ENCODE measurements at regions not wholly inside any gene's neighbourhood (a gene's known extent, or its start where the extent isn't known, plus 50 kb on each side); places are given as distances from the start of the nearest gene placed in this dataset.

GRCh38 chr7:106416430-106416829 lies 131.6 kb upstream of the NAMPT start:
- Mint-ChIP-seq H3K9me3 (peaks cover 0 to 30% (median 18%) of the 10 kb centered on the region in 11 donors), H3K27ac (no peak overlapping the region), H3K27me3 (peaks cover 2 to 49% (median 28%) of the 10 kb centered on the region in 5 donors), H3K36me3 (peaks cover 0 to 13% (median 6%) of the 10 kb centered on the region in 5 donors), H3K4me3 (no peak overlapping the region), H3K4me1 (peaks cover 0 to 18% (median 0%) of the 10 kb centered on the region in 7 donors)
- CTCF ChIA-PET = no interaction called here
- POLR2A ChIA-PET = no interaction called here
- Histone ChIP-seq H3K4me3 (ENCODE audit: low read length) (no peak overlapping the region), H3K9me3 (ENCODE audit: control insufficient read depth in 2 of 3, low read length in 3 of 3) (no peaks in the 10 kb centered on the region), H3K27ac (ENCODE audit: low read depth, low read length) (no peak overlapping the region), H3K27me3 (ENCODE audit: control insufficient read depth in 2 of 2, insufficient read depth in 2 of 2, low read length in 2 of 2) (no peaks in the 10 kb centered on the region), H3K36me3 (ENCODE audit: control insufficient read depth in 2 of 3, insufficient read depth in 3 of 3, low read length in 3 of 3) (no peaks in the 10 kb centered on the region), H3K4me1 (ENCODE audit: control insufficient read depth in 2 of 2, insufficient read depth in 2 of 2, low read length in 2 of 2) (no peaks in the 10 kb centered on the region)
- intact Hi-C loops (cut with micrococcal nuclease) = no loop called here
- DNase-seq (no peak), ATAC-seq (no peak)

- Mint-ChIP-seq H3K27ac (no peak overlapping the region), H3K4me3 (no peak overlapping the region), H3K9me3 (peaks cover 0 to 30% (median 18%) of the 10 kb centered on the region in 11 donors), H3K27me3 (peaks cover 4 to 52% (median 36%) of the 10 kb centered on the region in 5 donors), H3K4me1 (peaks cover 0 to 16% (median 0%) of the 10 kb centered on the region in 7 donors), H3K36me3 (peaks cover 0 to 15% (median 6%) of the 10 kb centered on the region in 5 donors)
- ATAC-seq = no peak
- Histone ChIP-seq H3K36me3 (ENCODE audit: control insufficient read depth in 2 of 3, insufficient read depth in 3 of 3, low read length in 3 of 3) (no peaks in the 10 kb centered on the region), H3K27me3 (ENCODE audit: control insufficient read depth in 2 of 2, insufficient read depth in 2 of 2, low read length in 2 of 2) (no peaks in the 10 kb centered on the region), H3K27ac (ENCODE audit: low read depth, low read length) (no peak overlapping the region), H3K4me1 (ENCODE audit: control insufficient read depth in 2 of 2, insufficient read depth in 2 of 2, low read length in 2 of 2) (no peaks in the 10 kb centered on the region), H3K9me3 (ENCODE audit: control insufficient read depth in 2 of 3, low read length in 3 of 3) (no peaks in the 10 kb centered on the region), H3K4me3 (ENCODE audit: low read length) (no peak overlapping the region)
- no peak for DNase-seq
- intact Hi-C loops (cut with micrococcal nuclease) = no loop called here
- ChIA-PET CTCF (interaction anchor here (0.7 kb wide), 1 partner anchor 218 kb away, joined by 3 read pairs; no protein-coding TSS in a partner anchor), POLR2A (no interaction called here)
These were observed 130.7 kb upstream of the NAMPT start for GRCh38 chr7:106415433-106415832.

DNA sequence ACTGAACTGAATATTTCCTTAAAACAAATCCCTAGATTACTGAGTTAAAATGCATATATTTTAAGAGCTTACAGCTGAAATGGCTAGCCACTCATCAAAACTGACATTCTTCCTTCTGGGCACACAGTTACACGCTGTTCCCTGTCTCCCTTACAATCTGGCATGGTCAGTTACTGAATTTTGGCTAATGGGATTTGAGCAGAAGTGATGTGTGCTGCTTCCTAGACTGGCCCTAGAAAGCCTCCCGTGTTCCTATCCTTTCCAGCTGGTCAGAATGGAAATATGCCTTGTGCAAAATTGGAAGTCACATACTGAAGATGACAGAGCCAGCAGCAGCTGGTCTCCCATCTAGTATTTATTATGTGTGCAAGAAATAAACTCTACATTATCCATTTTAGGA lies 128.7 kb upstream of the NAMPT start:
- no peaks in the 10 kb centered on the region for H3K4me1 ChIP-seq (ENCODE audit: control insufficient read depth in 2 of 2, insufficient read depth in 2 of 2, low read length in 2 of 2)
- Mint-ChIP-seq H3K27me3 (peaks cover 4 to 53% (median 38%) of the 10 kb centered on the region in 5 donors), H3K9me3 (peaks cover 0 to 27% (median 18%) of the 10 kb centered on the region in 11 donors), H3K4me1 (peaks cover 0 to 9% (median 0%) of the 10 kb centered on the region in 7 donors), H3K27ac (no peak overlapping the region), H3K36me3 (peaks cover 0 to 15% (median 6%) of the 10 kb centered on the region in 5 donors), H3K4me3 (no peak overlapping the region)
- DNase-seq (no peak), ATAC-seq (no peak)
- H3K4me3 ChIP-seq (ENCODE audit: low read length) = no peak overlapping the region
- intact Hi-C loops (cut with micrococcal nuclease) = no loop called here
- no peaks in the 10 kb centered on the region for H3K27me3 ChIP-seq (ENCODE audit: control insufficient read depth in 2 of 2, insufficient read depth in 2 of 2, low read length in 2 of 2)
- ChIA-PET CTCF (no interaction called here), POLR2A (no interaction called here)
- H3K36me3 ChIP-seq (ENCODE audit: control insufficient read depth in 2 of 3, insufficient read depth in 3 of 3, low read length in 3 of 3) = no peaks in the 10 kb centered on the region
- no peak overlapping the region for H3K27ac ChIP-seq (ENCODE audit: low read depth, low read length)
- no peaks in the 10 kb centered on the region for H3K9me3 ChIP-seq (ENCODE audit: control insufficient read depth in 2 of 3, low read length in 3 of 3)

DNA sequence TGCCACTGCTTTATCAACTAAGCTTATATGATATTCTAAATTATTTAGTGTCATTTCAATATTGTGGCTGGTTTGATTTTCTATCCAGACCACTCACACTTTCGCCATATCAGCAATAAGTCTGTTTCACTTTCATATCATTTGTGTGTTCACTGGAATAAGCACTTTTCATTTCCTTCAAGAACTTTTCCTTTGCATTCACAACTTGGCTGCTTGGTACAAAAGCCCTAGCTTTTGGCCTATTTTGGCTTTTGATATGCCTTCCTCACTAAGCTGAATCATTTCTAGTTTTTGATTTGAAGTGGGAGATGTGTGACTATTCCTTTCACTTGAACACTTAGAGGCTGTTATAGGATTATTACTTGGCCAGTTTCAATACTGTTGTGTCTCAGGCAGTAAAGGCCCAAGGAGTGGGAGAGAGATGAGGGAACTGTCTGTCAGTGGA lies 120.9 kb upstream of the NAMPT start:
- H3K27ac Mint-ChIP-seq = no peak overlapping the region

DNA sequence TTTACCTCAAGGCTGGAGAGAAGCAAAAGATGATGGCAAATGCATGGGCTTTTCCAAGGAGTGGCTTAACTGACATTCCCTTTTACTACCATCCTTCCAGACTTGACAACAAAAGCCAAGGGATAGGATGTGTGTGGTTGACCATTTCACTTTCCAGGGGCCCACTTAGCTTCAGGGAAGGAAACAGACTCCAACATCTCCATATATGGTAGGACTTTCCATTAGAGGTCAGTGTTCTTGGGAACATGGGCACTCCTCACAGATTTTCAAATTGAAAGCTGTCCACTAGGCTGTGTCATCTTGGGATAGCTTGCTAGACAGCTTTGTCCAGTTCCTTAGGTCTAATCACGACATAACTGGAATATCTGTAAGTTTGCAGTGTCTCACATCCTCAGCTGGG lies 118.1 kb upstream of the NAMPT start:
- Mint-ChIP-seq H3K4me1 (peaks cover 0 to 14% (median 0%) of the 10 kb centered on the region in 7 donors), H3K36me3 (peaks cover 0 to 2% (median 0%) of the 10 kb centered on the region in 5 donors), H3K4me3 (no peak overlapping the region), H3K27ac (no peak overlapping the region), H3K9me3 (peaks cover 0 to 8% (median 0%) of the 10 kb centered on the region in 11 donors), H3K27me3 (peaks cover 19 to 56% (median 25%) of the 10 kb centered on the region in 5 donors)
- DNase-seq = no peak
- no peaks in the 10 kb centered on the region for H3K9me3 ChIP-seq (ENCODE audit: control insufficient read depth in 2 of 3, low read length in 3 of 3)
- intact Hi-C loops (cut with micrococcal nuclease) = no loop called here
- H3K4me1 ChIP-seq (ENCODE audit: control insufficient read depth in 2 of 2, insufficient read depth in 2 of 2, low read length in 2 of 2) = no peaks in the 10 kb centered on the region
- no peak for ATAC-seq
- H3K4me3 ChIP-seq (ENCODE audit: low read length) = no peak overlapping the region
- no peaks in the 10 kb centered on the region for H3K27me3 ChIP-seq (ENCODE audit: control insufficient read depth in 2 of 2, insufficient read depth in 2 of 2, low read length in 2 of 2)
- no peak overlapping the region for H3K27ac ChIP-seq (ENCODE audit: low read depth, low read length)
- no peaks in the 10 kb centered on the region for H3K36me3 ChIP-seq (ENCODE audit: control insufficient read depth in 2 of 3, insufficient read depth in 3 of 3, low read length in 3 of 3)
- POLR2A ChIA-PET = no interaction called here
- CTCF ChIA-PET = interaction anchor here (0.7 kb wide), 1 partner anchor 1673 kb away, joined by 6 read pairs; no protein-coding TSS in a partner anchor

More for the DNA sequence above, 120.9 kb upstream of the NAMPT start:
- Histone ChIP-seq H3K27me3 (ENCODE audit: control insufficient read depth in 2 of 2, insufficient read depth in 2 of 2, low read length in 2 of 2) (no peaks in the 10 kb centered on the region), H3K36me3 (ENCODE audit: control insufficient read depth in 2 of 3, insufficient read depth in 3 of 3, low read length in 3 of 3) (no peaks in the 10 kb centered on the region), H3K9me3 (ENCODE audit: control insufficient read depth in 2 of 3, low read length in 3 of 3) (no peaks in the 10 kb centered on the region), H3K27ac (ENCODE audit: low read depth, low read length) (no peak overlapping the region), H3K4me1 (ENCODE audit: control insufficient read depth in 2 of 2, insufficient read depth in 2 of 2, low read length in 2 of 2) (no peaks in the 10 kb centered on the region), H3K4me3 (ENCODE audit: low read length) (no peak overlapping the region)
- H3K4me1 Mint-ChIP-seq = peaks cover 0 to 16% (median 0%) of the 10 kb centered on the region in 7 donors
- H3K27me3 Mint-ChIP-seq = peaks cover 14 to 52% (median 24%) of the 10 kb centered on the region in 5 donors
- peaks cover 0 to 2% (median 0%) of the 10 kb centered on the region in 5 donors for H3K36me3 Mint-ChIP-seq
- H3K9me3 Mint-ChIP-seq = peaks cover 0 to 7% (median 0%) of the 10 kb centered on the region in 11 donors
- DNase-seq (no peak), ATAC-seq (no peak)
- H3K4me3 Mint-ChIP-seq = no peak overlapping the region
- POLR2A ChIA-PET = no interaction called here
- CTCF ChIA-PET = no interaction called here
- intact Hi-C loops (cut with micrococcal nuclease) = no loop called here

DNA sequence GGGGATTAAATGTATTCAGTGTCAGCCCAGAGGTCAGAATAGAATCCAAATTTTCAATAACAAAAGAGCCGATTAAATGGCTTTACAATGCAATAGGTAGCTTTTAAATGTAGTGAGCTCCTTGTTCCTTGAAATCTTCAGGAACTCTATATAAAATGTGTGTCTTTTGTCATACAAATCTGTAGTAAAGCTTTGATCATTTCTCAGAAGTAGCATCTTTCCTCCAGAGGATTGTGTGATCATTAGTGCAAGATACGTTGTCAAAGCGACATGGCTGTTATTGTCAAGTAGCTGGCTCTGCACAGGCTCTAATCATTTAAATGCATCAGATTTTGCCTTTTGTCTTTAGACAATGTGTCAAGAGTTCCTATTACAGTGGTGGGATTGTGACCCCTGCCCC lies 116.1 kb upstream of the NAMPT start:
- CTCF ChIA-PET = no interaction called here
- no peak overlapping the region for H3K4me3 Mint-ChIP-seq

DNA sequence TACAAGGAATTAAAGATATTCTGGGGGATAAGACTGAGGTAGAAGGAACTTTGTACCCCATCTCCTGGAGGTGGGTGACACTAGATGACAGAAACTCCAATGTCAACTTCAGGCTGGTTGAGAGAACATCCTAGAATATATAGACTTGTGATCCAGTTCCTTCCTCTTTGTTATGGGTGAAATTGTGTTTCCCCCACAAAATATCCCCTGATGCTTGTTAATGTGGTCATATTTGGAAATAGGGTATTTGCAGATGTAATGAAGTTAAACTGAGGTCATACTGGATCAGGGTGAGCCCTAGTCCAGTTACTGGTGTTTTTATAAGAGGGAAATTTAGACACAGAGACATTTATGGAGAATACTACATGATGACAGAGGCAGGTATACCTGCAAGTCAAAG lies 114.0 kb upstream of the NAMPT start:
- POLR2A ChIA-PET = no interaction called here
- DNase-seq (no peak), ATAC-seq (no peak)
- H3K4me1 Mint-ChIP-seq = peaks cover 0 to 2% (median 0%) of the 10 kb centered on the region in 7 donors
- Histone ChIP-seq H3K9me3 (ENCODE audit: control insufficient read depth in 2 of 3, low read length in 3 of 3) (no peaks in the 10 kb centered on the region), H3K27ac (ENCODE audit: low read depth, low read length) (no peak overlapping the region), H3K27me3 (ENCODE audit: control insufficient read depth in 2 of 2, insufficient read depth in 2 of 2, low read length in 2 of 2) (no peaks in the 10 kb centered on the region), H3K4me1 (ENCODE audit: control insufficient read depth in 2 of 2, insufficient read depth in 2 of 2, low read length in 2 of 2) (no peaks in the 10 kb centered on the region), H3K4me3 (ENCODE audit: low read length) (no peak overlapping the region), H3K36me3 (ENCODE audit: control insufficient read depth in 2 of 3, insufficient read depth in 3 of 3, low read length in 3 of 3) (no peaks in the 10 kb centered on the region)
- no peak overlapping the region for H3K4me3 Mint-ChIP-seq
- CTCF ChIA-PET = no interaction called here
- intact Hi-C loops (cut with micrococcal nuclease) = no loop called here
- H3K27me3 Mint-ChIP-seq = peaks cover 32 to 69% (median 47%) of the 10 kb centered on the region in 5 donors
- H3K9me3 Mint-ChIP-seq = peaks cover 0 to 12% (median 0%) of the 10 kb centered on the region in 11 donors
- H3K36me3 Mint-ChIP-seq = peaks cover 0 to 4% (median 0%) of the 10 kb centered on the region in 5 donors
- no peak overlapping the region for H3K27ac Mint-ChIP-seq

More for the DNA sequence above, 116.1 kb upstream of the NAMPT start:
- Histone ChIP-seq H3K27me3 (ENCODE audit: control insufficient read depth in 2 of 2, insufficient read depth in 2 of 2, low read length in 2 of 2) (no peaks in the 10 kb centered on the region), H3K9me3 (ENCODE audit: control insufficient read depth in 2 of 3, low read length in 3 of 3) (no peaks in the 10 kb centered on the region), H3K4me3 (ENCODE audit: low read length) (no peak overlapping the region), H3K4me1 (ENCODE audit: control insufficient read depth in 2 of 2, insufficient read depth in 2 of 2, low read length in 2 of 2) (no peaks in the 10 kb centered on the region), H3K36me3 (ENCODE audit: control insufficient read depth in 2 of 3, insufficient read depth in 3 of 3, low read length in 3 of 3) (no peaks in the 10 kb centered on the region), H3K27ac (ENCODE audit: low read depth, low read length) (no peak overlapping the region)
- no peak overlapping the region for H3K27ac Mint-ChIP-seq
- ATAC-seq = no peak
- peaks cover 0 to 2% (median 0%) of the 10 kb centered on the region in 5 donors for H3K36me3 Mint-ChIP-seq
- intact Hi-C loops (cut with micrococcal nuclease) = no loop called here
- DNase-seq = no peak
- H3K27me3 Mint-ChIP-seq = peaks cover 24 to 63% (median 33%) of the 10 kb centered on the region in 5 donors
- peaks cover 0 to 13% (median 0%) of the 10 kb centered on the region in 11 donors for H3K9me3 Mint-ChIP-seq
- H3K4me1 Mint-ChIP-seq = peaks cover 0 to 8% (median 0%) of the 10 kb centered on the region in 7 donors
- POLR2A ChIA-PET = no interaction called here

All from naive thymus-derived CD4-positive, alpha-beta T cell (primary cell).